SK-N-SH (cell line): ENCODE measurements at regions not wholly inside any gene's neighbourhood (a gene's known extent, or its start where the extent isn't known, plus 50 kb on each side); places are given as distances from the start of the nearest gene placed in this dataset.

Source experiments
- CTCF ChIA-PET: fragments of 300-600, 350-600 bp; formaldehyde crosslinking; extraction: SDS; loops from one replicate; lab custom pipeline; 2021; lab: Yijun Ruan, JAX
- POLR2A ChIA-PET: fragments of 350-600 bp; sonication (Branson Sonifier 250); formaldehyde crosslinking; extraction: SDS; loops from one replicate; lab custom pipeline; 2020; ENCODE audit warnings: antibody characterized with exemption, inconsistent platforms; lab: Yijun Ruan, JAX
- DNase-seq: peaks from one replicate; pipeline ENCODE4 v3.0.0; 2012
- H2AFZ ChIP-seq: fragments of 200-600 bp; sonication (generic); 2 replicates; pipeline ENCODE4 v1.8.1; 2016; ENCODE audit warnings: antibody characterized with exemption, mild to moderate bottlenecking, low read depth
- H3F3A ChIP-seq: fragments of 200-600 bp; sonication (generic); replicated peaks from 2 replicates; pipeline ENCODE3; 2016; ENCODE audit warnings: antibody characterized with exemption, mild to moderate bottlenecking; ENCODE audit not compliant: insufficient read depth
- H3K27ac ChIP-seq, 2 experiments: fragments of 200-500 bp in 1 of 2; fragments of 200-600 bp in 1 of 2; sonication (Bioruptor generic) in 1 of 2; sonication (generic), shearing (Covaris generic) in 1 of 2; 2 replicates each; pipeline versions ENCODE4 v1.5.1 to v1.6.1; 2014 to 2016; ENCODE audit warnings: low read depth in 2 of 2, inconsistent platforms in 1 of 2, low read length in 1 of 2, mild to moderate bottlenecking in 1 of 2, mixed read lengths in 1 of 2
- H3K27me3 ChIP-seq: fragments of 200-600 bp; sonication (generic), shearing (Covaris generic); 2 replicates; pipeline ENCODE4 v1.6.1; 2016; ENCODE audit warnings: mixed run types; ENCODE audit not compliant: insufficient read depth
- H3K36me3 ChIP-seq, 2 experiments: fragments of 200-500 bp in 1 of 2; fragments of 200-600 bp in 1 of 2; sonication (Bioruptor generic) in 1 of 2; sonication (generic) in 1 of 2; replicated peaks in 1 of 2; 2 replicates each; pipeline versions ENCODE3 to v1.5.1; 2014 to 2016; ENCODE audit warnings: low read length in 1 of 2, mild to moderate bottlenecking in 1 of 2; ENCODE audit not compliant: insufficient read depth in 2 of 2, control insufficient read depth in 1 of 2
- H3K4me1 ChIP-seq, 2 experiments: fragments of 200-500 bp in 1 of 2; fragments of 200-600 bp in 1 of 2; sonication (Bioruptor generic) in 1 of 2; sonication (generic), shearing (Covaris generic) in 1 of 2; 2 replicates each; pipeline versions ENCODE4 v1.5.1 to v1.6.1; 2014 to 2016; ENCODE audit warnings: low read depth in 1 of 2, low read length in 1 of 2, mixed run types in 1 of 2; ENCODE audit not compliant: insufficient read depth in 2 of 2, control insufficient read depth in 1 of 2
- H3K4me2 ChIP-seq: fragments of 200-600 bp; sonication (generic), shearing (Covaris generic); 2 replicates; pipeline ENCODE4 v1.6.1; 2017; ENCODE audit warnings: mixed run types
- H3K4me3 ChIP-seq, 2 experiments: fragments of 200-500 bp in 1 of 2; fragments of 200-600 bp in 1 of 2; sonication (Bioruptor generic) in 1 of 2; sonication (generic), shearing (Covaris generic) in 1 of 2; 2 replicates each; pipeline versions ENCODE4 v1.5.1 to v1.8.1; 2014 to 2016; ENCODE audit warnings: low read depth in 2 of 2, inconsistent platforms in 1 of 2, low read length in 1 of 2, mild to moderate bottlenecking in 1 of 2, mixed read lengths in 1 of 2, moderate library complexity in 1 of 2
- H3K79me2 ChIP-seq: fragments of 200-600 bp; sonication (generic); 2 replicates; pipeline ENCODE4 v1.8.1; 2017; ENCODE audit warnings: mild to moderate bottlenecking; ENCODE audit not compliant: insufficient read depth
- H3K9ac ChIP-seq: fragments of 200-600 bp; sonication (generic); 2 replicates; pipeline ENCODE4 v1.6.1; 2017; ENCODE audit warnings: mixed run types
- H3K9me2 ChIP-seq: fragments of 200-600 bp; sonication (generic); 2 replicates; pipeline ENCODE4 v1.6.1; 2017; ENCODE audit warnings: mixed run types
- H3K9me3 ChIP-seq: fragments of 200-600 bp; sonication (generic); 2 replicates; pipeline ENCODE4 v1.6.1; 2017; ENCODE audit warnings: mixed run types, mild to moderate bottlenecking, moderate library complexity
- H4K20me1 ChIP-seq: fragments of 200-600 bp; sonication (generic); 2 replicates; pipeline ENCODE4 v1.6.1; 2017; ENCODE audit warnings: mild to moderate bottlenecking, mixed run types; ENCODE audit not compliant: insufficient read depth
- ELF1 ChIP-seq: IDR thresholded peaks from 2 replicates; pipeline ENCODE4 v1.4.0; 2012
- EZH2phosphoT487 ChIP-seq: fragments of 200-600 bp; sonication (generic); IDR thresholded peaks from 2 replicates; pipeline ENCODE4 v1.6.1; 2017; ENCODE audit warnings: low read depth, mixed run types, mild to moderate bottlenecking, antibody characterized with exemption, moderate library complexity, borderline replicate concordance
- FOSL2 ChIP-seq: IDR thresholded peaks from 2 replicates; pipeline ENCODE4 v1.4.0; 2012; ENCODE audit warnings: low read depth, mild to moderate bottlenecking, moderate library complexity, borderline replicate concordance
- FOXM1 ChIP-seq: IDR thresholded peaks from 2 replicates; pipeline ENCODE4 v1.4.0; 2012; ENCODE audit warnings: low read depth, mild to moderate bottlenecking
- GATA2 ChIP-seq: sonication (generic); formaldehyde crosslinking; IDR thresholded peaks from 2 replicates; pipeline ENCODE4 v1.5.0; 2020; ENCODE audit warnings: mild to moderate bottlenecking, missing genetic modification reagents
- JUND ChIP-seq: IDR thresholded peaks from 2 replicates; pipeline ENCODE4 v1.4.0; 2012
- MEF2A ChIP-seq: IDR thresholded peaks from 2 replicates; pipeline ENCODE4 v1.4.0; 2012; ENCODE audit warnings: low read depth, borderline replicate concordance
- MXI1 ChIP-seq: IDR thresholded peaks from 2 replicates; pipeline ENCODE4 v1.6.1; 2012; ENCODE audit warnings: mild to moderate bottlenecking, low read depth, low read length, improper control_type of control experiment
- NRF1 ChIP-seq: IDR thresholded peaks from 2 replicates; pipeline ENCODE4 v1.6.1; 2012; ENCODE audit warnings: low read depth, mild to moderate bottlenecking, low read length
- PBX3 ChIP-seq: IDR thresholded peaks from 2 replicates; pipeline ENCODE4; 2012
- RAD21 ChIP-seq: IDR thresholded peaks from 2 replicates; pipeline ENCODE4 v1.6.1; 2012; ENCODE audit warnings: mild to moderate bottlenecking, low read length
- RCOR1 ChIP-seq: fragments of 150-350 bp; IDR thresholded peaks from 2 replicates; pipeline ENCODE4 v1.6.1; 2017; ENCODE audit warnings: antibody characterized with exemption, low read length
- REST ChIP-seq: IDR thresholded peaks from 2 replicates; pipeline ENCODE4 v1.6.1; 2012; ENCODE audit warnings: mild to moderate bottlenecking, low read depth, low read length, moderate library complexity
- RFX5 ChIP-seq: IDR thresholded peaks from 2 replicates; pipeline ENCODE4 v1.6.1; 2012; ENCODE audit warnings: mild to moderate bottlenecking, improper control_type of control experiment, low read length
- SIN3A ChIP-seq: IDR thresholded peaks from 2 replicates; pipeline ENCODE4 v1.6.1; 2012; ENCODE audit warnings: low read depth, mild to moderate bottlenecking, low read length, moderate library complexity, borderline replicate concordance
- SMC3 ChIP-seq: IDR thresholded peaks from 2 replicates; pipeline ENCODE4 v1.6.1; 2012; ENCODE audit warnings: low read depth, low read length, improper control_type of control experiment
- TAF1 ChIP-seq: IDR thresholded peaks from 2 replicates; pipeline ENCODE4 v1.6.1; 2012; ENCODE audit warnings: low read depth, mild to moderate bottlenecking, low read length, moderate library complexity, borderline replicate concordance
- YY1 ChIP-seq: IDR thresholded peaks from 2 replicates; pipeline ENCODE4 v1.4.0; 2012; ENCODE audit warnings: low read depth, mild to moderate bottlenecking
- ZBTB33 ChIP-seq: IDR thresholded peaks from 2 replicates; pipeline ENCODE4 v1.4.0; 2012; ENCODE audit warnings: low read depth, borderline replicate concordance
- WGBS: methylation state at CpG from one replicate; pipeline ENCODE4 v1.1.6; 2017; ENCODE audit warnings: low lambda C conversion rate; 5-methylcytosine and 5-hydroxymethylcytosine counted together
- TF ChIP-seq, protein P1 (sequence below): fragments of 150-350 bp; IDR thresholded peaks from 2 replicates; pipeline ENCODE4 v1.6.1; 2016; ENCODE audit warnings: mild to moderate bottlenecking, low read depth, low read length
- TF ChIP-seq, protein P2 (sequence below): IDR thresholded peaks from 2 replicates; pipeline ENCODE4 v1.4.0; 2012; ENCODE audit warnings: low read depth

DNA sequence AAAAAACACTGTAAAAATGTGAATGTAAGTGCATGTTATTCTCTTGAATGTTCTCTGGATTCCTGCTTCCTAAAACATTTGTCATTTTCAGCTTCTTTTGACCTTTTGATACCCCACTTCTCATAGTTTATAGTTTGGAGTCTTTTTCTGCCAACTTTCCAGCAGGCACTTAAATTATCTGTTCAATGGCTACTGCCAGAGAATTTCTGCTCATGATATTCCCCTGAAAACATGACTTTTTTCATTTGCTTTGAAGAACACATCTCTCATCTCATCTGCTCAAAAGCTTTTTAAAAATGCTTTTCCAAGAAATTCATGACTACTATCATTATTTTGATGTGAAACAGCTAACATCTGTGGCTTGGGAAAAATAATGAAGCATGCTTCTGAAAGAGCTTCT is 269.7 kb upstream of the PCDH7 start:
- no peaks in the 10 kb centered on the region for H4K20me1 ChIP-seq
- H3K4me3 ChIP-seq, result no peak overlapping the region
- no peaks in the 10 kb centered on the region for H3K27me3 ChIP-seq
- no peaks in the 10 kb centered on the region for H3F3A ChIP-seq
- TF ChIP-seq RFX5 (no peak), PBX3 (no peak), FOXM1 (no peak), SIN3A (no peak), MXI1 (no peak), JUND (no peak), FOSL2 (no peak), SMC3 (no peak), RCOR1 (no peak), TAF1 (no peak), ZBTB33 (no peak)
- TF ChIP-seq, protein P1, sequence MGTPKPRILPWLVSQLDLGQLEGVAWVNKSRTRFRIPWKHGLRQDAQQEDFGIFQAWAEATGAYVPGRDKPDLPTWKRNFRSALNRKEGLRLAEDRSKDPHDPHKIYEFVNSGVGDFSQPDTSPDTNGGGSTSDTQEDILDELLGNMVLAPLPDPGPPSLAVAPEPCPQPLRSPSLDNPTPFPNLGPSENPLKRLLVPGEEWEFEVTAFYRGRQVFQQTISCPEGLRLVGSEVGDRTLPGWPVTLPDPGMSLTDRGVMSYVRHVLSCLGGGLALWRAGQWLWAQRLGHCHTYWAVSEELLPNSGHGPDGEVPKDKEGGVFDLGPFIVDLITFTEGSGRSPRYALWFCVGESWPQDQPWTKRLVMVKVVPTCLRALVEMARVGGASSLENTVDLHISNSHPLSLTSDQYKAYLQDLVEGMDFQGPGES, result no peak
- TF ChIP-seq, all 33 proteins: peak for 0
- Histone ChIP-seq H3K36me3 (no peaks in the 10 kb centered on the region), H3K9ac (no peak overlapping the region), H3K9me3 (no peaks in the 10 kb centered on the region), H3K4me2 (no peak overlapping the region), H2AFZ (no peak overlapping the region), H3K9me2 (no peaks in the 10 kb centered on the region; the same call in 1 of the 2 replicates), H3K4me1 (no peaks in the 10 kb centered on the region; a peak in 1 of 4 replicates), H3K79me2 (no peaks in the 10 kb centered on the region), H3K27ac (no peak overlapping the region; a peak in 1 of 4 replicates)
- DNase-seq, result no peak
- ChIA-PET CTCF (no interaction called here), POLR2A (no interaction called here)

DNA sequence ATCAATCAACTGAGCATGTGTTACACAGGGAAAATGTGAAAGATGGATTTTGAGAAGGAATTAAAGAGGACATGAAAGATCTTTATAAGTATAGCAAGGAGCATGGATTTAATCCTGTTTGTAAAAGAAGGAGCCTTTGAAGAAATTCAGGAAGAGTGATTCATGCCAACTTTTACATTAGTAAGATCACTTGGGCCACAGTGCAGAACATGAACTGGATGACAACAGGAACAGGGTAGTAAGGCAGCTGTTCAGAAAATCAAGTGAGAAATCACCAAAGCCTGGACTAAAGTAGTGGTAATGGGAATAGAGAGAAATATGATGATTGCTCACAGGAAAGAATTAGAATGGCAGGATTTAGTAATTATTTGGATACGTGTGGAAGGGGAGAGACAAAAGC is 265.7 kb upstream of the PCDH7 start:
- Histone ChIP-seq H3K9me3 (no peaks in the 10 kb centered on the region), H2AFZ (no peak overlapping the region), H3K79me2 (no peaks in the 10 kb centered on the region), H3K36me3 (no peaks in the 10 kb centered on the region), H3F3A (no peaks in the 10 kb centered on the region), H3K4me1 (no peaks in the 10 kb centered on the region; a peak in 1 of 4 replicates), H3K9me2 (no peaks in the 10 kb centered on the region; the same call in 1 of the 2 replicates), H3K9ac (no peak overlapping the region), H3K27ac (no peak overlapping the region), H3K4me2 (no peak overlapping the region), H3K27me3 (no peaks in the 10 kb centered on the region), H3K4me3 (no peak overlapping the region), H4K20me1 (no peaks in the 10 kb centered on the region)
- 5% methylated on average over 1 of the region's 1 CpG for WGBS
- POLR2A ChIA-PET, result no interaction called here
- DNase-seq, result no peak
- CTCF ChIA-PET, result no interaction called here
- TF ChIP-seq, protein P2, sequence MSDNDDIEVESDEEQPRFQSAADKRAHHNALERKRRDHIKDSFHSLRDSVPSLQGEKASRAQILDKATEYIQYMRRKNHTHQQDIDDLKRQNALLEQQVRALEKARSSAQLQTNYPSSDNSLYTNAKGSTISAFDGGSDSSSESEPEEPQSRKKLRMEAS, result no peak
- TF ChIP-seq MXI1, result no peak
- no peak for TF ChIP-seq SMC3
- TF ChIP-seq YY1, result no peak
- TF ChIP-seq GATA2, result no peak
- no peak for TF ChIP-seq EZH2phosphoT487
- no peak for TF ChIP-seq RAD21
- no peak for TF ChIP-seq MEF2A
- TF ChIP-seq NRF1, result no peak
- TF ChIP-seq REST, result no peak
- no peak for TF ChIP-seq ELF1
